HEK293T (cell line): ENCODE measurements at regions not wholly inside any gene's neighbourhood (a gene's known extent, or its start where the extent isn't known, plus 50 kb on each side); places are given as distances from the start of the nearest gene placed in this dataset.

Source experiments
- ARNT ChIP-seq: fragments of 450-650 bp; IDR thresholded peaks from 2 replicates; pipeline ENCODE4 v1.6.1; 2017; ENCODE audit warnings: mild to moderate bottlenecking
- BHLHE40 ChIP-seq: fragments of 450-650 bp; IDR thresholded peaks from 2 replicates; pipeline ENCODE4 v1.6.1; 2016; ENCODE audit warnings: mild to moderate bottlenecking, moderate library complexity, borderline replicate concordance
- ELF4 ChIP-seq: fragments of 450-650 bp; IDR thresholded peaks from 2 replicates; pipeline ENCODE4 v1.6.1; 2017; ENCODE audit warnings: antibody characterized with exemption
- FOXA1 ChIP-seq: fragments of 450-650 bp; IDR thresholded peaks from 2 replicates; pipeline ENCODE4 v1.6.1; 2016; ENCODE audit warnings: mild to moderate bottlenecking
- FOXK2 ChIP-seq: fragments of 450-650 bp; IDR thresholded peaks from 2 replicates; pipeline ENCODE4 v1.6.1; 2016; ENCODE audit warnings: mild to moderate bottlenecking
- FOXM1 ChIP-seq: fragments of 450-650 bp; IDR thresholded peaks from 2 replicates; pipeline ENCODE4 v1.6.1; 2017; ENCODE audit warnings: mild to moderate bottlenecking, borderline replicate concordance
- HDGF ChIP-seq: fragments of 450-650 bp; IDR thresholded peaks from 2 replicates; pipeline ENCODE4 v1.6.1; 2017; ENCODE audit warnings: antibody characterized with exemption, borderline replicate concordance
- L3MBTL2 ChIP-seq: fragments of 450-650 bp; conservative IDR thresholded peaks from 2 replicates; pipeline ENCODE4 v1.6.1; 2016; ENCODE audit warnings: mild to moderate bottlenecking
- NFRKB ChIP-seq: fragments of 450-650 bp; IDR thresholded peaks from 2 replicates; pipeline ENCODE4 v1.6.1; 2016; ENCODE audit warnings: mild to moderate bottlenecking, moderate library complexity
- PKNOX1 ChIP-seq: fragments of 450-650 bp; IDR thresholded peaks from 2 replicates; pipeline ENCODE4 v1.6.1; 2016
- SP1 ChIP-seq: fragments of 450-650 bp; IDR thresholded peaks from 2 replicates; pipeline ENCODE4 v1.6.1; 2017
- SUZ12 ChIP-seq: fragments of 450-650 bp; IDR thresholded peaks from 2 replicates; pipeline ENCODE4 v1.6.1; 2016; ENCODE audit warnings: mild to moderate bottlenecking
- TARDBP ChIP-seq: fragments of 450-650 bp; IDR thresholded peaks from 2 replicates; pipeline ENCODE4 v1.6.1; 2016
- ZNF384 ChIP-seq: fragments of 450-650 bp; IDR thresholded peaks from 2 replicates; pipeline ENCODE4 v1.6.1; 2016

- TF ChIP-seq TARDBP: no peak
- TF ChIP-seq PKNOX1: no peak
- no peak for TF ChIP-seq FOXK2
- no peak for TF ChIP-seq ARNT
- TF ChIP-seq BHLHE40: no peak
- TF ChIP-seq ELF4: no peak
- TF ChIP-seq NFRKB: no peak
- TF ChIP-seq ZNF384: no peak
- no peak for TF ChIP-seq SP1
- TF ChIP-seq HDGF: no peak
- TF ChIP-seq FOXM1: no peak
- no peak for TF ChIP-seq FOXA1
- TF ChIP-seq SUZ12: no peak
- no peak for TF ChIP-seq L3MBTL2
Measured at GRCh38 chr7:25549271-25549921, 321.1 kb upstream of the NPVF start.
